OCI-LY1 (cell line): ENCODE measurements at regions not wholly inside any gene's neighbourhood (a gene's known extent, or its start where the extent isn't known, plus 50 kb on each side); places are given as distances from the start of the nearest gene placed in this dataset.

ENCODE experiments used
- CTCF ChIP-seq: fragments of 200-600 bp; sonication (generic), shearing (Covaris generic); IDR thresholded peaks from 2 replicates; pipeline ENCODE4 v1.5.1; 2017; ENCODE audit warnings: mild to moderate bottlenecking, antibody characterized with exemption, low read length, moderate library complexity, mixed read lengths
- EZH2 ChIP-seq: fragments of 200-600 bp; sonication (generic), shearing (Covaris generic); IDR thresholded peaks from 2 replicates; pipeline ENCODE4 v1.8.0; 2017; ENCODE audit warnings: borderline replicate concordance, mixed run types, mild to moderate bottlenecking, antibody characterized with exemption, low read length, moderate library complexity, mixed read lengths

- TF ChIP-seq CTCF (no peak), EZH2 (no peak)
Measured at GRCh38 chr6:43879722-43880121, 109.7 kb downstream of the VEGFA start.
